ENCODE measurements at regions not wholly inside any gene's neighbourhood (a gene's known extent, or its start where the extent isn't known, plus 50 kb on each side); places are given as distances from the start of the nearest gene placed in this dataset.
"Not testable (repeated sequence)": the region's sequence is repeated elsewhere in the genome, so short reads cannot be mapped to it uniquely, and the experiment has no call there.

GRCh38 chr5:105617436-105618215, 2053.1 kb downstream of the EFNA5 start:
- DNase-seq (ENCODE audit: low spot score) = no peak
- no peak overlapping the region for H3K27ac Mint-ChIP-seq
- no peaks in the 10 kb centered on the region for H3K4me1 Mint-ChIP-seq (ENCODE audit: low read depth)
- H3K4me3 Mint-ChIP-seq = no peak overlapping the region
- H3K9me3 Mint-ChIP-seq = peaks cover 21% of the 10 kb centered on the region
- H3K27me3 Mint-ChIP-seq (ENCODE audit: low read depth) = no peaks in the 10 kb centered on the region
- H3K36me3 Mint-ChIP-seq (ENCODE audit: low read depth) = no peaks in the 10 kb centered on the region

DNA sequence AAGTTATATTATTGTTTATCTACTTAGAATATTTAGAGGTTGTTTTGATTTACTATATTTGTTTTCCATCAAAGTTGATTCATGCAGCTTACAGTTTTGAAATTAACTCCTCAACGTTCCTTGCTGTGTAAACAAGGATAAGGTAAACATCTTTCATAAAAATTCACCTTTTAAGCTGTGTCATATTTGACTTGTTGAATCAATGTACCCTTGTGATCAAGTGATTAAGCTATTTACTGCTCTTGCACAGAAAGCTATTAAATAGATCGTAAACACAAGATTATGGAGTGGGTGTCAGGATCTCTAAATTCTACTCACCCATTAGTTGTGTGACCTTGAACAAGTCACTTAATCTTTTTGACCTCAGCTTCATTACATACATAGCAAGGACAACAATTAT, 2054.0 kb upstream of the NUDT12 start:
- Mint-ChIP-seq H3K36me3 (ENCODE audit: low read depth) (no peaks in the 10 kb centered on the region), H3K27me3 (ENCODE audit: low read depth) (no peaks in the 10 kb centered on the region), H3K27ac (no peak overlapping the region), H3K9me3 (peaks cover 10% of the 10 kb centered on the region), H3K4me3 (no peak overlapping the region), H3K4me1 (ENCODE audit: low read depth) (no peaks in the 10 kb centered on the region)
- no peak for DNase-seq (ENCODE audit: low spot score)

DNA sequence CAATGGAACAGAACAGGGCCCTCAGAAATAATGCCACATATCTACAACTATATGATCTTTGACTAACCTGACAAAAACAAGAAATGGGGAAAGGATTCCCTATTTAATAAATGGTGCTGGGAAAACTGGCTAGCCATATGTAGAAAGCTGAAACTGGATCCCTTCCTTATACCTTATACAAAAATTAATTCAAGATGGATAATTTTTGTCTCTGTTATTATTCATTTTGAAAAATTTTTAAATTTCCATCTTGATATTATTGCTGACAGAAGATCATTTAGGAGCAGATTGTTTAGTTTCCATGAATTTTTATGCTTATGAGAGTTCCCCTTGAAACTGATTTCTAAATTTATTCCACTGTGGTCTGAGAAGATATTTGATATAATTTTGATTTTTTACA, 2039.8 kb upstream of the NUDT12 start:
- H3K27ac Mint-ChIP-seq; H3K36me3 Mint-ChIP-seq (ENCODE audit: low read depth); H3K27me3 Mint-ChIP-seq (ENCODE audit: low read depth); DNase-seq (ENCODE audit: low spot score); H3K4me1 Mint-ChIP-seq (ENCODE audit: low read depth); H3K4me3 Mint-ChIP-seq: not testable (repeated sequence)
- H3K9me3 Mint-ChIP-seq = peaks cover 48% of the 10 kb centered on the region

DNA sequence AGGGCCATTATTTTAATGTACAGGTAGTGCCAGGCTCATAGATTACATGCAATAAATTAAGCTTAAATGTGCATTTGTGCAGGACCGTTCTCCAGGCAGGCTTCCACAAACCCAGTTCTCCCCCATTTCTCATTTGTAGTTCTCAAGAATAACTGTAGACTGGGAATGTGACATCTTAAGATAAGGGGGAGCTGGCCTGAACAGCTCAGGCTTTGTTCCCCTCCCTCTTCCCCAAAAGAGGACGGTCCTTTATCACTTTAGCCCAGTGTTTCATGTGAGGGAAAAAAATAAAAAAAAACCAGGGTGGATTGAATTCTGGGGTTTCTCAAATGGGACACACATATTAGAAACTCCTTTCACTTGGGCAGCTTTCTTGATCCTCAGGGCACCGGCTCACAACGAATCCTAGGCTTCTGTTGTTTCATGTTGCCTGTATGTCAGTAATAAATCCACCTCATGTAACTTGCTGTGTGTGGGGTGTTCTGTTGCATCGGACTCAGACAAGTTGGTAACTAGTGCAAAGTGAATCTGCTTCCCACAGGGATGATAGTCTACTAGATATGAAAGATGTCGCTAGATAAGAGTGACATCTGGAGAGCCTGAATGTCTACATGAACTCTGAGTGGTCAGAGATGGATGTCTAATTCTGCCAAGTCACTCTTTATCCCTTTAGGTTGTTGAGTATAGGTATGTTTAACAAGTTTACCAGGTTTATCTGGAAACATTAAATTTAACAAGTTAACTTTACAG, 2030.6 kb upstream of the NUDT12 start:
- Mint-ChIP-seq H3K9me3 (peaks cover 17% of the 10 kb centered on the region), H3K27me3 (ENCODE audit: low read depth) (no peaks in the 10 kb centered on the region), H3K4me3 (no peak overlapping the region), H3K4me1 (ENCODE audit: low read depth) (no peaks in the 10 kb centered on the region), H3K36me3 (ENCODE audit: low read depth) (no peaks in the 10 kb centered on the region), H3K27ac (no peak overlapping the region)
- no peak for DNase-seq (ENCODE audit: low spot score)

- Mint-ChIP-seq H3K27me3 (ENCODE audit: low read depth) (no peaks in the 10 kb centered on the region), H3K9me3 (peaks cover 26% of the 10 kb centered on the region), H3K4me1 (ENCODE audit: low read depth) (no peaks in the 10 kb centered on the region), H3K27ac (no peak overlapping the region), H3K36me3 (ENCODE audit: low read depth) (no peaks in the 10 kb centered on the region), H3K4me3 (no peak overlapping the region)
- no peak for DNase-seq (ENCODE audit: low spot score)
Measured at GRCh38 chr5:105587963-105588662, 2025.5 kb upstream of the NUDT12 start.

DNA sequence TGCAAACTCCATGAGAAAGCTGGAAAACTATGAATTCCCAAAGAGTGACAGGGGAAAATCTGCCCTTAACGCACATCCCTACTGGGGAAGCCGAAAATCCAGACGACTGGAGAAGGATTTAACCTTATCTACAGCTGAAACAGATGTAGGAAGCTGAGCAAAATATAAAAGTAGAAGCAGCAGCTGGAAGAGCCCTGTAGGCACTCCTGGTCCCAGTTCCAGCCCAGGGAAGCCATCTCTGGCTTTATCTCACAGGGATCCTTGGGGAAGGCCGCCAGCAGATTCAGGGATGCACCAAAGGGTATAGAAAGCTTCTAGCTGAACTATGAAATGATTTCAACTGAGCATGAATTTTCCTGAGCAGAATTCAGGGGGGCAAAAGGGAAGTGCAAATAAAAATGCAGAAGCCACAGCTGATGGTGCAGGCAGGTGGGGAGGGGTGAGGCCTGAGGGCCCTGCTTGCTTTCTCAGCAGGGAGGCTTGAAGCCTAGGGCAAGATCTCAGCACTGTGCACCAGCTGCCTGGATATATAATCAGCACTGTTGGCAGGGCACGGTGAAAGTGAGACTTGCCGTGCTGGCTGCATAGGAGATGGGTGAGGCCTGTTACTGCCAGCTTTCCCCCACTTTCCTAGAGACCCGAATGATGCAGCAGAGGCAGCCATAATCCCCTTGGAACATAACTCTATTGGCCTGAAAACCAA, 2019.5 kb upstream of the NUDT12 start:
- no peak for DNase-seq (ENCODE audit: low spot score)
- Mint-ChIP-seq H3K4me1 (ENCODE audit: low read depth) (no peaks in the 10 kb centered on the region), H3K9me3 (peaks cover 46% of the 10 kb centered on the region), H3K27ac (no peak overlapping the region), H3K27me3 (ENCODE audit: low read depth) (no peaks in the 10 kb centered on the region), H3K4me3 (no peak overlapping the region), H3K36me3 (ENCODE audit: low read depth) (no peaks in the 10 kb centered on the region)

DNA sequence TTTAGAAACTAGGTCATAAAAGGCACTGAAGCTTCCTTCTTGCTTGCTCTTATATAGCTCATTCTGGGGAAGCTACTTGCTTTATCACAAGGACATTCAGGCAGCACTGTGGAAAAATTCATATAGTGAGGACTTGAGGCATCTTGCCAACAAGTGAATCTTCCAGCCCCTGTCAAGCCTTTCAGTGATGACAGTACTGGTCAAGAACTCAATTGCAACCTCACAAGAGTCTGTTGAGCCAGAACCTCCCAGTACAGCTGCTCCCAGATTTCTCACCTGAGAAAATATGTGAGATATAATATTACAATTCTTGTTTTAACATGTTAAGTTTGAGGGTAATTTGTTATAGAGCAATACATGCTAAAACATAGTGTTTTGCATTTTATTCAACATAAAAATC, 2011.0 kb upstream of the NUDT12 start:
- DNase-seq (ENCODE audit: low spot score) = no peak
- H3K9me3 Mint-ChIP-seq = peaks cover 13% of the 10 kb centered on the region
- no peak overlapping the region for H3K4me3 Mint-ChIP-seq
- H3K27me3 Mint-ChIP-seq (ENCODE audit: low read depth) = no peaks in the 10 kb centered on the region
- no peak overlapping the region for H3K27ac Mint-ChIP-seq
- no peaks in the 10 kb centered on the region for H3K36me3 Mint-ChIP-seq (ENCODE audit: low read depth)
- no peaks in the 10 kb centered on the region for H3K4me1 Mint-ChIP-seq (ENCODE audit: low read depth)

- no peak overlapping the region for H3K4me3 Mint-ChIP-seq
- no peaks in the 10 kb centered on the region for H3K4me1 Mint-ChIP-seq (ENCODE audit: low read depth)
- no peaks in the 10 kb centered on the region for H3K27me3 Mint-ChIP-seq (ENCODE audit: low read depth)
- no peak for DNase-seq (ENCODE audit: low spot score)
- no peaks in the 10 kb centered on the region for H3K36me3 Mint-ChIP-seq (ENCODE audit: low read depth)
- no peak overlapping the region for H3K27ac Mint-ChIP-seq
- H3K9me3 Mint-ChIP-seq = peaks cover 23% of the 10 kb centered on the region
Measured at GRCh38 chr5:105565531-105565930, 2002.9 kb upstream of the NUDT12 start.

GRCh38 chr5:105563842-105564241, 2001.3 kb upstream of the NUDT12 start:
- H3K4me1 Mint-ChIP-seq (ENCODE audit: low read depth) = no peaks in the 10 kb centered on the region
- DNase-seq (ENCODE audit: low spot score) = no peak
- H3K27me3 Mint-ChIP-seq (ENCODE audit: low read depth) = no peaks in the 10 kb centered on the region
- H3K36me3 Mint-ChIP-seq (ENCODE audit: low read depth) = no peaks in the 10 kb centered on the region
- H3K9me3 Mint-ChIP-seq = peaks cover 24% of the 10 kb centered on the region
- H3K4me3 Mint-ChIP-seq = no peak overlapping the region
- no peak overlapping the region for H3K27ac Mint-ChIP-seq

DNA sequence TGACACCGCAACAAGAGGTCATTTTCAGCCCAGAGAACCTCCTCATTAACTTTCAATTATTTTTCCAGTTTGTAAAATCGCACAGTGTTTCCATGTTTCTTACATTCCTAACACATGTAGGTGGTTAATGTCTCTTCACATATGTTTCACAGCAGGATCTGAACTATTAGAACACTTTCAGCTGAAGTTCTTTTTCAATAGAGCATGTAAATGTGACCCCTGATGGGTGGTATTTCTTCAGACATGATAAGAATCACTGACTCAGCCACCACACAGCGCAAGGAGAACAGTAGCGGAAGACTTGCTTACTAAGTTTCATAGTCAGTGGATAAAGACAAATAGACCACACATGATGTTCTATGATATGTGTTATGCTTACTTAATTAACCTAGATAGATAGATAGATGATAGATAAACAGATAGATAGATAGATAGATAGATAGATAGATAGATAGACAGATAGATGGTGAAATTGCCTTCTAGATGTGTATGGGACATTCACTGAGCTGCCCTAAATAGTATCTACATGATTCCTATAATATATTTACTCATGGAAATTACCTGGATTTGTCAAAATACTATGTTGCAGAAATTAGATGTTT, 1992.1 kb upstream of the NUDT12 start:
- no peak overlapping the region for H3K27ac Mint-ChIP-seq
- no peak for DNase-seq (ENCODE audit: low spot score)
- H3K4me1 Mint-ChIP-seq (ENCODE audit: low read depth) = no peaks in the 10 kb centered on the region
- peaks cover 26% of the 10 kb centered on the region for H3K9me3 Mint-ChIP-seq
- no peak overlapping the region for H3K4me3 Mint-ChIP-seq
- H3K27me3 Mint-ChIP-seq (ENCODE audit: low read depth) = no peaks in the 10 kb centered on the region
- H3K36me3 Mint-ChIP-seq (ENCODE audit: low read depth) = no peaks in the 10 kb centered on the region

DNA sequence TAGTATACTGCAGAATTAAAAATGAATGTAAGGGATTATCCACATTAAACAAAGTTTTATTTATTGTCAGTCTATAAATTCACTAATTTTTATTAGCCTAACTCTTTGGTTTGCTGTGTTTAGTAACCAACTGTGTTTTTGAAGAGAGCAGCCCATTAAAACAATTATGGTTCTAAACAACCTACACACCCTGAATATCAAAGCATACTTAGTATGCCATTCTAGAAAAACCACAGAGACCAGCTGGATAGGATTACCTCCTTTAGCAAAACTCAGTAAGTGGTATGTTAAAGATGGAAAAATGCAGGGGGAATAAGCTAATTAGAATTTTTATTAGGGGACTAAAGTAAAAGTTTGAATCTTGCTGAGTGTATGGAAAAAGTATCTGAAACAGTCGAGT, 1981.7 kb upstream of the NUDT12 start:
- Mint-ChIP-seq H3K4me3 (no peak overlapping the region), H3K36me3 (ENCODE audit: low read depth) (no peaks in the 10 kb centered on the region), H3K27ac (no peak overlapping the region), H3K4me1 (ENCODE audit: low read depth) (no peaks in the 10 kb centered on the region), H3K27me3 (ENCODE audit: low read depth) (no peaks in the 10 kb centered on the region), H3K9me3 (peaks cover 17% of the 10 kb centered on the region)
- DNase-seq (ENCODE audit: low spot score) = no peak

- Mint-ChIP-seq H3K36me3 (ENCODE audit: low read depth) (no peaks in the 10 kb centered on the region), H3K27ac (no peak overlapping the region), H3K27me3 (ENCODE audit: low read depth) (no peaks in the 10 kb centered on the region), H3K4me1 (ENCODE audit: low read depth) (no peaks in the 10 kb centered on the region), H3K9me3 (peaks cover 11% of the 10 kb centered on the region), H3K4me3 (no peak overlapping the region)
- DNase-seq (ENCODE audit: low spot score) = no peak
Measured at GRCh38 chr5:105536675-105537074, 1974.1 kb upstream of the NUDT12 start.

- no peak overlapping the region for H3K27ac Mint-ChIP-seq
- H3K4me1 Mint-ChIP-seq (ENCODE audit: low read depth) = no peaks in the 10 kb centered on the region
- H3K9me3 Mint-ChIP-seq = peaks cover 47% of the 10 kb centered on the region
- no peak overlapping the region for H3K4me3 Mint-ChIP-seq
- no peak for DNase-seq (ENCODE audit: low spot score)
- no peaks in the 10 kb centered on the region for H3K36me3 Mint-ChIP-seq (ENCODE audit: low read depth)
- H3K27me3 Mint-ChIP-seq (ENCODE audit: low read depth) = no peaks in the 10 kb centered on the region
Measured at GRCh38 chr5:105530716-105531261, 1968.2 kb upstream of the NUDT12 start.

Measured in T-helper 2 cell treated with Interferon-gamma antibody and Interleukin-4, amounts not matched to agents 5 μg/mL and 100 μg/mL, for 36 hours (primary cell).